Kidney capillary endothelial cell (primary cell): ENCODE measurements at regions not wholly inside any gene's neighbourhood (a gene's known extent, or its start where the extent isn't known, plus 50 kb on each side); places are given as distances from the start of the nearest gene placed in this dataset.

Source experiments
- DNase-seq: peaks from one replicate; pipeline ENCODE4 v3.0.0-alpha.2; 2018; ENCODE audit warnings: low spot score

DNA sequence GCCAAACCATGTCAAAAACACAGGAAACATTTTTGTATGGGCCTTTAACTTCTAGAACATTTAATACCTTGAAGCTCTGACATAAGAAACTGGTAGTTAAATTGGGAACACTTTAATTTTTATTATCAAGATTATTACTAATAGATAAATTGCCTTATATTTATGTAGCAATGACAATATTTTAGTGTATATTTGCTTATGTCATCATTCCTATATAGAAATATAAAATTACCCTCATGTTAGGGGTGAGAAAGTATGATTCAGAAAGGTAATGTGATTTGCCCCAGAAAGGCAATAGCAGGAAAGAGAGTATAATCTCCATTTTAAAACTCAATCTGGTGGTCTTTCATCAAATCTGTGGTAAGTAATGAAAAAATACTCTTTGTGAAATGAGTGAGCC, 147.4 kb downstream of the IL15 start:
- no peak for DNase-seq

DNA sequence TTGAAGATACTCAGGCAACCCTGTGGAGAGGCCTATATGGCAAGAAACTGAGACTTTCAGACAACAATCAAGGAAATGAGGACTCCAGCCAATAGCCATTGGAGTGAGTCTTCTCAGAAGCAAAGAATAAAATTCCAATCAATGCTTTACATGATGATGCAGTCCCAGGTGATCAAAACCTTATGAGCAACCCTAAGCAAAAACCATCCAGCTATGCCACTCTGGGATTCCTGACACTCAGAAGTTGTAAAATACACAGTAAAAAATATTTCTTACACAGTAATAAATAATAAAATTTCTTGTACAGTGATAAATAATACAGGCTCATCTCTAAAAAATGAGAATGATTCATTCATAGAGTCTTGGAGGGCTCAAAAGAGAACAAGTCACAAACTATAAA, 150.6 kb downstream of the IL15 start:
- no peak for DNase-seq

DNA sequence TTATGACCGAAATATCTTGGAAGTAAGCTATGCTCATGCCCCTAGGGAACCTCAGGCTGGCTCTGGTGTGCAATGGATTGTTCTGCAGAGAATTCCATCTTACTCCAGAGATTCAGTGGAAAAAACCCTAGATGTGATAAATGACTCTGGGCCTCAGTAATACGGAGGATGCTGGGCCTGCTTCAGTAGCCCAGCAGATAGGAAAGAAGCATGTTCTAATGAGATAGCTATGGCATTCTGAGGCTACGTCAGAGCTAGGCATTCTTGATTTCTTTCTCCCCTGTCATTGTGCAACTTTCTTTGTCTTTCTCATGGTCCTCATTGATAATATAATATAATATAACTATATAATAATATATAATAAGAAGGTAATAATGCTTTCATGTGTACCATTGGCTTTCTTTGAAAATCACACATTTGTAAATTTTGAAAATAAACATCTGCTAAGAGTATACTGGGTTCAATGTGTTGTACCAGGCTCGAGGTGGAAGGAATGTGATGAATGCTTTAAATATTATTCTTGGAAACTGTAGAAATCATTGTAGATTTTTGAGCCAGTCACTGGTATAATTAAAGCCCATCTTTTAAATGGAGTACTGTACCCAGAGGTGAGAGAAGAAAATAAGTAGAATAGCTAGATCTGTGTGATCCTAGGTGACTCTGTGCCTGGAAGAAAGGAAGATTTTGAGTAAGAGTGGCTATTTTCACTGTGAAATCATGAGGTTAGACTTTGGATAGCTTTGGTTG, 152.0 kb downstream of the IL15 start:
- no peak for DNase-seq

DNA sequence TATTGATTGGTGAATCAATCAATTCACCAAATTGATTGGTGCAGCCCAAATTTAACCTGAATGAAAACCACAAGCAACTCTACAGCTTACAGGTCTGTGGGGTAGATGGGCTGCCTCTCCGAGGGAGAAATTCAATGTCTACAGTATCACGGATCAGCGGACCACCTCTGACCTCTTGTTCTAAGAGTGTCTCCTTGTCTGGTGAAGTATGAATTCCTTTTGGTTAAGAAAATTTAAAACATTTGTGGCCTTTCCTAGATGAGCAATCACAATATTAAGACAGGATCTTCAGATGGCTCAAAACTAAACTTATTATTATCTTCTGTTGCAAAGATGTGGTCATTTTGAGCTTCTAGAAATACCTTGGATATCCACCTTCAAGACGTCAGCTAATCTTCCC, 153.3 kb downstream of the IL15 start:
- DNase-seq: no peak

DNA sequence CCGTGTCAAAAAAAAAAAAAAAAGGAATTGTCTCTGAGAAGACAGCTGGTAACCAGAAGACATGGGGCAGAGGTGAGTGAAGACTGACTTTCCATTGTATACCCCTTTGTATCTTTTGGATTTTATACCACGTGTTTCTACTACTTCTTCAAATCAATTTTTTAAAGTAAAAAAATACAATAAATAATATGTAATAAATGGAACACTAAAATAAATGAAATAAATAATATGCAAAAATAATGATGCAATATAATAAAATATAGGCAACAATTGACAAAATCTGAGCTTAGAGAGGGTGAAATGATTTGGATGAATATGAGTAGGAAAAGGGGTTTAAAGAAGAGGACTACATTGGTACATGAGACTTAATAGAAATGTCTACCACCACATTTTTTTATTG, 155.8 kb downstream of the IL15 start:
- DNase-seq: no peak

DNA sequence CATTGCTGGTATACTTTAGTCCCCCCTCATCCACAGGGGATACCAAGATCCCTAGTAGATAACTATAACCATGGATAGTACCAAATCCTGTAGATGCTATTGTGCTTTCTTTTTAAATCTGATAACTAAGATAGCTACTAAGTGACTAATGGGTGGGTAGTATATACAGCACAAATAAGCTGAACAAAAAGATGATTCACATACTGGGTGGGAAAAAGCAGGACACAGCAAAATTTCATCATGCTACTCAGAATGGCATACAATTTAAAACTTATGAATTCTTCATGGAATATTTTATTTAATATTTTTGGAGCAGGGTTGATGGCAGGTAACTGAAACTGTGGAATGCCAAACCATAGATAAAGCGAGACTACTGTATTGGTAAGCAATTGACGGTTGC, 161.6 kb downstream of the IL15 start:
- DNase-seq: no peak

DNA sequence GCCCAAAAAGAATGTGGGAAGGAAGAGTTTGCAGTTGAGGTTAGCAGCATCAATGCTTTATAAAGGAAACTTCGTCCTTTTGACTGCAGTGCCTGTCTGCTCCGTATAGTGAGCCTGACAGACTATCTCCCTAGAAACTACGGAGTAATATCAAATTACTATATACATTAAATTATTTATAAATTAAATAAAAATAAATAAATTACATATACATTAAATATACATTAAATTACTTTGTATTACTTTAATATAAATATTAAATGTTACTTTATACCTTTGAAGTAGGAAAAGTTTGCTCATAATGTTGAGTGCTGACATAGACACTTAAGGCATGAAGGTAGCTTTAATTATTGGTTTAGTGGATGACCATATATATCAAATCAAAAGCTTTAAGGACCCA, 165.2 kb downstream of the IL15 start:
- no peak for DNase-seq

DNA sequence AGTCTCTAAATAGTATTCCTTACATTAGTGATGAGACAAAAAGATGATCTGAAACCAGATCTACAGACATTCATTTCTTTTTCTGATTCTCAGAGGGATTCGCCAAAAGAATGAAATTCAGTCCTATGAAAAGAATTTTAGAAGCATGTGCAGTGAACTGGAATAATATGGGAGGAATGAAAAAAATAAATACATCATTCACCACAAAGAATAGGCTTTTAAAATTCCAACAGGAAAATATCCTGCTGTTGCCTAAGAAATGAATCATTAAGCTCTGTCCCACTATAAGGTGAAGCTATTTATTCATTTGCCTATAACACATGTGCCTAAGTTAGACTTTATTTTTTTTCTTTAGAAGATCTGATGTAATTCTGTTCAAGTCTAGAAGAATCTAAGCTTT, 165.9 kb downstream of the IL15 start:
- no peak for DNase-seq

DNA sequence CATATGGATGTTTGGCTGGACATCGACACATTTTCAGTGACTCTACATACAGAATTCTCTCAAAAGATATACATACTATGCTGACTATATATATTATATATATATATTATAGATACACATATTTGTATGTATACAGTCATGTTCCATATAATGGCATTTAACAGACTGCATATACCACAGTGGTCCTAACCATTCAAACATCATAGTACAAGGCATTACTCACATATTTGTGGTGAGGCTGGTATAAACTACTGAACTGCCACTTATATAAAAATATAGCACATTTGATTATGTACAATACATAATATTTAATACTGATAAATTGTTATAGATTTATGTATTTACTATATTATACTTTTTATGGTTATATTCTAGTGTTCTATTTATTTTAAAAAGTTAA, 168.5 kb downstream of the IL15 start:
- no peak for DNase-seq

DNA sequence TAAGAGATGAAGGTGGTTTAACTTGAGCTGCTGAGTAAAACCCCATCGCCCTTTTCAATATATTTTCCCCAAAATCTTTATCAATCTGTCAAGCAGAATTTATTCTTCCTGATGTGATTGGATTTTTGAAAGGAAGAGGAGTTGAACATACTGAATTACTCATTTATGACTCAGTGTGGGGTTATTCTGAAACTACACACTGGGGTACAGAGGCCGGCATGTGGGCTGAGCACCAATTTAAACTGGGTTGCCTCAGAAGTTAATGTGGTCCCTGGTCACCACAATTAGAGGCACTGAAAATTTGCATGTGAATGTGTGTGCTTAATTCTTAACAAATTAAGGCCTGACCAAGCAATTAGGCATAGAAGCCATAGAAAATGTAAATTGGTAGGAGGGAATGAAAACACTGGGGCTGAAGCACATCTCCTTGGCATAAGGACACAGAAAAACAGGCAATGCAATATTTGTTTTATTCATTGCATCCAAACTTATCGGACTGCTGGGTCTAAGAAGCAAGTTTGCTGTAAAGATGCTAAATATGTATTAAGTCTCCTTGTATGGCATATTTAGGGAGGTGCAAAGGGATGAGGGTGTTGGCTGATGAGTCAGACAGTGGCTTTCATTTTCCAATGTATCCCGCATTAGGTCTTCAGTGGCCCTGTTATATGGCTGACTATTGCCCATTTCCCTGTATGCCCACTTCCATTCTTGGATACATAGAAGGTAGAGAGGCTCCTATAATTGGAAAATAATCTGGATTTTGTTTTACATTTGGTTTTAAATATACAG, 170.9 kb downstream of the IL15 start:
- no peak for DNase-seq

DNA sequence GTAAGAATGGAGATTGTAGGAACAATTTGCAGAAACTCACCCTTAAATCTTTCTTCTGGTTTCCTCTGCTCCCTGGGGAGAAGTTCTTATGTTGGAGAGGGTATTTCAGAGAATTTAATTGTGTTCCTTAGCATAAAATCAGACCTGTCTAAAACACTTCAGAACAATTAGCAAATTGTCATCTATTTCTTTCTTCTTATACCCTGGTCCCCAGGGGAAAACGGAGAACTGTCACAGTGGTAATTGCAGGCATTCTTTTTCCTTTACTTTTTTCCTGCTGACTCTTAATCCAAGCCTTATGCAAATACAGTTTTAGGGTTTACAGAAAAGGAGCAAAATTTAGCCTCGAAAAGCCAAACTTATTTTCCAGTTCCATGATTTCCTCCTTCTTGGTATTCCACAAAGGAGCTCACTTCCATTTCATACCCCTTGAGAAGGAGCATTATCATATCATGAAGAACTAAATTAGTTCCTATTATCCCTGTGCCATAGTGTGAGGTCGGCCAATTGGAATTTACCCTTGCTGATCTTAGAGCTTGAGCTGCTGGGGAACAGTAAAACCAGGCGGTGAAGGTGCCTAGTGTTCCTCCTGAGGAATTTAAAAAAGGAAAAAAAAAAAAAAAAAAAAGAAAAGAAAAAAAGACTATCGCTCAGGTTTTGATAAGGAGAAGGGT, 173.8 kb downstream of the IL15 start:
- DNase-seq: no peak

DNA sequence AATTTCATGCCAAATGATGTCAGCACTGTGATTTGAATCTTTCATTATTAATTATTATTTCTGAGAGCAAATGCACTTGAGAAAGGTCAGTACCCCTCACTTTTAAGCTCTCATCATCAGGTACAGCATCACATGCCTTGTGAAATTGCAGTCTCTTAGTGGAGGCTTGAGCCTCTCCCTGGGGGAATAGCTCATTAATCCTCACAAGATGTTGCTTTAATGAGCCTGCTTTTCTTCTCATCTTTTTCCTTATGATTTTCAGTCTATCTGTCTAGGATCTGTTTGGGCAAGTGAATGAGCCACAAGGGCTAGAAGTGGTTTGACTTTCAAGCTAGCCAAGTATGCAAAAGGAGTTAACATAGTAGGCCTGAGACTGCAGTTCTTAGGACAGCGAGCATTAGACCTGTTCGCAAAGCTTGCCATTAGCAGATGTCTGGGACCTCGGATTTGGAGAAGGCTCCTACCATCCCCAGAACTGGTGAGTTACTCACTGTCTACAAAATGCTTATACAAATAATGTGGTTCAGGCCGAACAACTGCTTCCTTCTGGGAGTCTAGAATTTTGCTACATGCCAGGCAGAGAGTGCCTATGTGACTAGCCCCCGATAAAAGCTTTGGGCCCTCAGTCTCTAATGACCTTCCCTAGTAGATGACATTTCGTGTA, 174.5 kb downstream of the IL15 start:
- no peak for DNase-seq

DNA sequence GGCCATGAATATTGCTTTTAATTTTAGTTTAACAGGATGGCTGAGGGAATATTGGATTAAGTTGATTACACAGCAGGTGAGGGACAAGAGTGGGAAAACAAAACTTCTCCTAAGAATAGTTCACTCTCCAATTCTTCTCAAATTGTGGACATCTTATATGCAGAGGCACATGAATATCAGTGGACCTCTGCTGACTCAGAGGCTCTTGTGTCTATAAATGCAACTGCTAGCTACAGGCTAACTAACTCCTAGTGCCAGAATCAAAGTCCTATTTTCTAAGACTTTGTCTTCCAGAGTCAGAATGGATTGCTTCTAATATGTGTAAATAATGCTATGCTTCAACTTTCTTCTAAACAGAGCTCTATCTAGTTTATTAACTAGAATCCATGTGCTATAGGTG, 175.8 kb downstream of the IL15 start:
- DNase-seq: no peak

DNA sequence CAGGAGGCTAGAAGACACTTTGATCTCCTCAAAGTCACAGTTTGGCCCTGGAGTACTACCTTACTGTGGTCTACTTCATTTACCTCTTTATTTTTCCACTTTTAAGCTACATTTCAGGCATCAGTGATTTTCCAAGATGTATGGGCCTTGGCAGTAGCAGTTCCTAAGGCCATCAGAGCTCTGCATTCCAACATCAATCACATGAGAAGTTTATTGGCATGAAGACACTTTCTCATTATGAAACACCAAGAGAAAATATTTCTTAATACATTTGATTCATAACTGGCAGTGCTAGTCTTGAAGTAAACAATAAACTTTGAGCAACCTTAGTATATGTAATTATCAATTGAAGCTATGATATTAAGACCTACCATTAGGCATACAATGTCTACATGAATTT, 178.1 kb downstream of the IL15 start:
- no peak for DNase-seq

DNA sequence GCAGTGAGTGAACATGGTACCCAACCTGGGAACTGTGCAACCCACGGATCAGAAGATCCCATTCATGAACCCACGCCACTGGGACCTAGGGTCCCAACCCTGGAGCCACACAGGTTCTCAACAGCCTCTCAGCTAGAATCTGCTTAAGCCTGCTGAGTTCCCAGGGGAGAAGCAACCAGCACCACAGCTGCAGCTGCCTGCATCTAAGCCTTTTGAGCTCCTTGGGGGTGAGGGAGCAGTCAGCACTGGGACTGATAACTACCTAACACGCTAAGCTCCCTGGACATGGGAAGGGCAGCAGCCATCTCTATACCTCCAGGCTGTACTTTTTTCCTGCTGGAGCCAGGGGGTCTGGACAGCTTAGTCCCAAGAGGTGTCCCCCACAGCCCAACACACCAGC, 179.3 kb downstream of the IL15 start:
- no peak for DNase-seq

DNA sequence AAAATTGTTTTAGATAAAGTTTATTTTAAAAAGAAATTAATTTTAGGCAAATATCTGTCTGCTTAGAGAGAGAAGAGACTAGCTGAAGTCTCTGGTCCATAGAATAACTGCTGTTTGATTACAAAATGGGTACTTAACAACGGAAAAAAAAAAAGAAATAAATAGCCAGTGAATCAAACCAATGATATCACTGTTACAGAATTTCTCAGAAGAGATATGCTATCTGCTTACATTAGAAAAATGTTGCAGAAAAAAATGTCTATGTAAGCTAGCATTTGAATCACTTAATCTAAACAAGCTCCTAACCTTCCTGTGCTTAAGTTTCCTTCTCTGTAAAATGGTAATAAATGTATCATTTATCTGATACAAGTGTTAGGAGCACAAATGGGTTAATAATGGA, 189.9 kb downstream of the IL15 start:
- DNase-seq: no peak

DNA sequence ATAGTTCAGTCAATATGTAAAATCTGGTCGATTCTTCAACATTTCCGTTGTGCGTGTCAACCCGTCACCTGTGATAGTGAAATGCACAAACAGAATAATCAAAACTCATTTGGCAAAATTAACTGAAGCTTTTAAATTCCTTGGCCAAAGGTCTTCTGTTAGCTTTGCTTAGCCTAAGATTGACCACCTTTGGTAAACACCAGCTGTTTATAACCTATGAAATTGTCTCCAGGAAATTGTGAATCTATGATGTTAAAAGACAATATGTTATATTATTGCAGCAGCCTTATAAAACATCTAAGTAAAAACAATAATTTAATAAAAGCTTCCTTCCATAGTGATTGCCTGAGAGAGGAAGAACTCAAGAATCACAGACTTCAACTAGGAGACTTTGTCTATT, 196.8 kb downstream of the IL15 start:
- DNase-seq: no peak

DNA sequence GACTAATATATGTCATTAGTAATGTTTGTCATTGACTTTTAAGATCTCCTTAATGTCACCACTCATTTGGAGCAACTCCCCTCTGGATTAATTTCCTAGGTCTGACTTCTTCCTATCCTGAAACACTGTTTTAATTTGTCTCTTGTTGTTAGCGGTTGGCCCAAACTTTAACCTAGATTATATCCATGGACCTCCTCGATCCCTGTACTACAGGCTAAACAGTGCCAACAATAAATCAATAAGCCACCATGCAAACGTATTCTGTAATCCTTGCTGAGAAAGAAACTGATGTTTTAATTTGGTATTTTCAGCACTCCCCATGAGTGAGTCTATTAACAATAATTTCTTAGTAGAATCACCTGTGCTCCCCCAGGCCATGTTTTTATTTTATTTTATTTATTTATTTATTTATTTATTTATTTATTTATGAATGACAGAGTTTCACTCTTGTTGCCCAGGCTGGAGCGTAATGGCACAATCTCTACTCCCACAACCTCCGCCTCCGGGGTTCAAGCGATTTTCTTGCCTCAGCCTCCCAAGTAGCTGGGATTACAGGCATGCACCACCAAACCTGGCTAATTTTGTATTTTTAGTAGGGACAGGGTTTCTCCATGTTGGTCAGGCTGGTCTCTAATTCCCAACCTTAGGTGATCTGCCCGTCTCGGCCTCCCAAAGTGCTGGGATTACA, 204.1 kb downstream of the IL15 start:
- DNase-seq: no peak

DNA sequence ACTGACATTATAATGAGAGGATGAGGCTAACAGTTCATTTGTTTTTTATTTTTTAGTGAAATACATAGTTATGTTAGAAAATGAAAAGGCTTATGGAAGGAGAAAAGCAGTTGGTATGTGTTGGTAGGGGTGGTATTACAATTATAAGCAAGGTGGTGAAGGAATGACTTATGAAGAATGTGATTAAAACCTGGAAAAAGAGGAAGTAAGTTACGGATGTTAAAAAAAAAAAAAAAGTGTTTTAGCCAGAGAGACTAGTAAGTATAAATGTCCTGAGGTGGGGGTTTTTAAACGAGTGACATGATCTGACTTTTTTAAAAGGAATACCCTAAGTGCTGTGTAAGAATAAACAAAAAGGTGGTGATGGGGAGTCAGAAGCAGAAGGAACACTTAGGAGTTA, 206.8 kb downstream of the IL15 start:
- no peak for DNase-seq

DNA sequence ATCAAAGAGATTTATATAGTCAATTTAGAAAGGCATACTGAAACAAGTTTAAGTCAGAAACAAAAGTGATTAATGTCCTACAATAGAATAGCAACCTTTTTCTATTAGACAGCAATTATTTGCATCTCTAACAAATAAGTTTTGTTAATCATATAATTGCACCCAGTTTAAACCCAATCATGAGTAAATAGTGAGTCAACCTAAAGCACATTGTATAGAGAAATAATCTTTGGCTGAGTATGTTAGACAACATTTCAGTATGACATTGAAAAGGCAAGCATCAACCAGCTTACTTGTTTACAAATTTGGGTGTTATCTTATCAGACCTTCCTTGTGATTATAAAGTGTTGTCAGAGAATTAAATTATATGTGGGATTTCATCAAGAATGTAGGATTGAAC, 209.5 kb downstream of the IL15 start:
- no peak for DNase-seq

DNA sequence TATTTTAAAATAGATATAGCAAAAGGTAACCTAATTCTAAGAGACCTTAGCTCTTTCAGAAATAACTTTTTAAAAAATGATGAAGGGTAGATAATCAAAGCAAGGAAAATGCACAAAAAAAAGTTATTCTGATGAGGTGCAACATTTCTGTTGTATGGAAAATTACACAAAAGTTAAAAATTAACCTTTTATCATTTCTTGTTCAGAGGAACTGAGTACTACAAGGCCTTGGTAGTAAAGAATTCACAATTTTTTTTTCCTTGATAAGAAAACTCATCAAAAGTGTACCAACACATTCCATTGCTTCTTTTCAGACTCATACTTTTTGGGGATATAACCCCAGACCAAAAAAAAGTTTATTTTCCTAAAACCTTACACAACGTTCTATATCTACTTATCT, 213.0 kb downstream of the IL15 start:
- DNase-seq: no peak

DNA sequence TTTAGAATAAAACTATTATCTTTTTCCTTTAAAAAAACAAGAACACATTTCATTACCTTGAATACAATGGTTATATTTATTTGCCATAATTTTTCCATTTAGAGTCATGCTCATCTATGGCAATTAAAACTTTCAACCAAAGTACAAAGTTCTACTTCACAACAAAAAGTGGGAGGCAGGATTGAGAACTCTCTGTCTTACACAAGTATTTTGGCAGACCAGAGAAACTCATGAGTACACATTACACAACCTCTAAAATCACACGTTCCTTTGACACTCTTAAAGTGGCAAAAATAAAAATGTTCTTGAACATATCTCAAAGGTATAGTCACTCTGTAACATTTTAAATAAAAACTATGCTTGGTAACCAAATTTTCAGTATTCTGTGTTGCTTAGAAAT, 213.4 kb downstream of the IL15 start:
- DNase-seq: no peak
